GM21367 (cell line): ENCODE measurements at regions not wholly inside any gene's neighbourhood (a gene's known extent, or its start where the extent isn't known, plus 50 kb on each side); places are given as distances from the start of the nearest gene placed in this dataset.
"Not testable (repeated sequence)": the region's sequence is repeated elsewhere in the genome, so short reads cannot be mapped to it uniquely, and the experiment has no call there.

Experiments
- ATAC-seq: cut with Tn5 transposase; IDR thresholded peaks from one replicate; pipeline ENCODE4 v1.9.1; 2021; ENCODE audit not compliant: unreplicated experiment

DNA sequence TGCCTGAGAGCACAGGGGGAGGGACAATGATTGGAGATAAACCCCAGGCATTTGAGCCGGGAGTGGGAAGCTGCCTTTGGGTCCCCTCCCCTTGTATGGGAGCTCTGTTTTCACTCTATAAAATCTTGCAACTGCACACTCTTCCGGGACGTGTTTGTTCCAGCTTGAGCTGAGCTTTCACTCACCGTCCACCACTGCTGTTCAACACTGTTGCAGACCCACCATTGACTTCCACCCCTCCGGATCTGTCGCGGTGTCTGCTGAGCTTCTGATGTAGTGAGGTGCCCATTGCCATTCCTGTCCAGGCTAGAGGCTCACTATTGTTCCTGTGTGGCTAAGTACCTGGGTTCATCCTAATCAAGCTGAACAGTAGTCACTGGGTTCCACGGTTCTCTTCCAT is 231.6 kb upstream of the CWC22 start:
- no peak for ATAC-seq

DNA sequence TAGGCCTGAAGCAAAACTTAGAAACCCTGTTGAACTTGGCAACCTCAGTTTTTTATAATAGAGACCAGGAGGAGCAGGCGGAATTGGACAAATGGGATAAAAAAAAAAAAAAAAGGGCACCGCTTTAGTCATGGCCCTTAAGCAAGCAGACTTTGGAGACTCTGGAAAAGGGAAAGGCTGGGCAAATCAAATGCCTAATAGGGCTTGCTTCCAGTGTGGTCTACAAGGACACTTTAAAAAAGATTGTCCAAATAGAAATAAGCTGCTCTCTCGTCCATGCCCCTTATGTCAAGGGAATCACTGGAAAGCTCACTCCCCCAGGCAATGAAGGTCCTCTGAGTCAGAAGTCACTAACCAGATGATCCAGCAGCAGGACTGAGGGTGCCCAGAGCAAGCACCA is 229.0 kb upstream of the CWC22 start:
- ATAC-seq = not testable (repeated sequence)

DNA sequence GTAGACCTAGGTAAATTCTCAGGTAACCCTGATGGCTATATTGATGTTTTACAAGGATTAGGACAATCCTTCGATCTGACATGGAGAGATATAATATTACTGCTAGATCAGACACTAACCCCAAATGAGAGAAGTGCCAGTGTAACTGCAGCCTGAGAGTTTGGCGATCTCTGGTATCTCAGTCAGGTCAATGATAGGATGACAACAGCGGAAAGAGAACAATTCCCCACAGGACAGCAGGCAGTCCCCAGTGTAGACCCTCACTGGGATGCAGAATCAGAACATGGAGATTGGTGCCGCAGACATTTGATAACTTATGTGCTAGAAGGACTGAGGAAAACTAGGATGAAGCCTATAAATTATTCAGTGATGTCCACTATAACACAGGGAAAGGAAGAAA is 228.4 kb upstream of the CWC22 start:
- ATAC-seq = not testable (repeated sequence)

DNA sequence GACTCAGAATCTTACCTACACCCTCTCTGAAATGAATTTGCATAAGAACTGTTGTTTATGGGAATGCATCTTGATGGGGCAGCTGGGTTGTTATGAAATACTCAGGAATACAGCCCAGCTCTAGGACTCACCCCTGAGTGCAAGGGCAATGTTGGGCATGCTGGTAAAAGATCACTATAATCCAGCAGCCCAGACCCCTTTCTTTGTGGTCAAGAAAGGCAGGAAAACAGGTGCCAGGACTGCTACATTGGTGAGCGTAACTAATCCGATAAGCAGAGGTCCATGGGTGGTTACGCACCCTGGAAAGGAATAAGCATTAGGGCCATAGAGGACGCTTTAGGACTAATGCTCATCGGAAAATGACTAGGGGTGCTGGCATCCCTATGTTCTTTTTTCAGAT is 227.9 kb upstream of the CWC22 start:
- ATAC-seq = not testable (repeated sequence)

DNA sequence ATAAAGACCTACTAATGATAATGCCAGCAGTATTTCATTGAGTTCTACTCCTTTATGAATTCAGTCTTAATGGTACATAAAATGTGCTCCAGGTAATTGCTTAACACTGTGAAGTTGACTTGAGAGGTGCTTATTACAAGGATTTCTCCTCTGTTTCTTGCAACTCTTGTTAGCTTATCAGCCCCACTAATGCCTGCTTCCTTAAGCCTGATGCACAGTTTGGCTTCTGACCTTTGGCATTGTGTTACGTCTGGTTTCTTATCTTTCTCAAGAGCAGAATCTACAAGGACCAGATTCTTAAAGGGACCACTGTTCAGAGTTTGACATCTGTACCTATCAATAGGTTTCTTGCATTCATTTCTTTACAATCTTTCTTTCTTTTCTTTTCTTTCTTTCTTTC is 223.9 kb upstream of the CWC22 start:
- ATAC-seq = no peak

DNA sequence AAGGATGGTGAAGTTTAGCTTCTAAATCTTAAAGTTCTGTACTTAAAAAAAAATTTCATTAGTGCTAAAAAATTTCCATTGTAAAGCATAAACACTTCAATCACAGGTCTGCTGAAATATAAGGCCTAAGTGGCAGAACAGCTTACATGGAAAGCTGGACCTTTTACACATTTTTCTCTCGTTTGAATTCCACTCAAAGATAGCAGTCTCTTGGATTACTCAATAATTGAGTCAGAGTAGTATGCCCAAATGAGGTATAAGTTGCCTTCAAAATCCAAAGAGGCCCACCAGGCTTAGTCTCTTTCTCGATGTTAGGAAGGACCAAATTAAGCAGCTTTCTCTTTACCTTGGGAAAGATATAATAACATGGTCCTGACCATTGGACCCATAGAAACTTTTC is 220.4 kb upstream of the CWC22 start:
- ATAC-seq = no peak

DNA sequence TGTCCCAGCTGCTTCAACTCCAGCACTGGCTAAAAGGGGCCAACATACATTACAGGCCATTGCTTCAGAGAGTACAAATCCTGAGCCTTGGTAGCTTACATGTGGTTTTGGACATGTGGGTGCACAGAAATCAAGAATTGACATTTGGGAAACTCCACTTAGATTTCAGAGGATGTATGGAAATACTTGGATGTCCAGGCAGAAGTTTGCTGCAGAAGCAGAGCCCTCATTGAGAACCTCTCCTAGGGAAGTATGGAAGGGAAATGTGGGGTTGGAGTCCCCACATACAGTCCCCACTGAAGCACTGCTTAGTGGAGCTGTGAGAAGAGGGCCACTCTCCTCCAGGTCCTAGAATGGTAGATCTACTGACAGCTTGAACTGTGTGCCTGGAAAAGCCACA is 218.0 kb upstream of the CWC22 start:
- ATAC-seq = no peak

DNA sequence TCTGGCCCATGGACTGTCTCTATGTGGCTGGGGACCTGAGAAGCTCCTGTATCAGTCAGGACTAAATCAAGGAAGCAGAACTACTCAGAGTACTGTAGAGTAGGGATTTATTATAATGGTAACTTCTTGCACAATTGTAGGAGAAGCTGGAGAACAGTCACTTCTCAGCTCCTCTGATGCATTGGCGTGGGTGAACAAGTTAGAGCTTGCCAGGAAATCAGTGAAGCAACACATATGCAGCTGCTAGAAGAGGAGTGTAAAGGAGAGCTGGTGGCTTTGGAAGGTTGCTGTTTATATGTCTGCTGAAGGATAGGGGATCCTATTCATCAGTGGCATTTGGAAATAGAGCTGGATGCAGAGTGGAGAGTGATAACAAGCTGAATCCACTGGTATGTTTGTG is 215.5 kb upstream of the CWC22 start:
- no peak for ATAC-seq

DNA sequence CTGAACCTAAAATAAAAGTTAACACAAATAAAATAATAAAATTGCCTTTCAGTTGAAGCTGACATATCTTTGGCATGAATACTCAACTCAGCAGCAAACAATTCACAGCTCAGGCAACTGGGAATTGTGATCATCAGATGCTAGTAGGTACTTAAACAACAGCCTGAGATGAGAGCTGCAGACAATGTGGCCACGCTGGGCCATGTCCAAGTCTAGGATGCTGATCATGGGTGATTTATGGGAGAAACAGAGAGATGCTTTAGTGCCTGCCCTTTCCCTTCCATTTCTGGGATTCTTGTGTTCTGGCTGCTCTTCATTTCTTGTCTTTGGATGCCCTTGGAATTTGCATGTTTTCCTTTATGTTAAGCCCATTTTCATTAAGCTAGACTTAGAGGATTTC is 212.4 kb upstream of the CWC22 start:
- ATAC-seq = no peak

DNA sequence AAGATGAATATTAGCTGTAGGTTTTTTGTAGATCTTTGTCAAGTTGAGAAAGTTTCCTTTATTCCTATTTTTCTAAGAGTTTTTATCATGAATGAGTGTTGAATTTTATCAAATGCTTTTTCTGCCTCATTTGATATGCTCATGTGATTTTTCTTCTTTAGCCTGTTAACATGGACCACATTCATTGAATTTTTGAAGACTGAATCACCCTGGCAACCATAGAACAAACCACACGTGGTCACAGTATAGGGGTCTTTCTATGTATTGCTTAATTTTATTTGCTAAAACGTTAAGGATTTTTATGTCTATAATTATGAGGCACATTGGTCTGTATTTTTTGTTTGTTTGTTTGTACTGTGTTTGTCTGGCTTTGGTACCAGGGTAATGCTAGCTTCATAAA is 201.7 kb upstream of the CWC22 start:
- ATAC-seq = no peak

DNA sequence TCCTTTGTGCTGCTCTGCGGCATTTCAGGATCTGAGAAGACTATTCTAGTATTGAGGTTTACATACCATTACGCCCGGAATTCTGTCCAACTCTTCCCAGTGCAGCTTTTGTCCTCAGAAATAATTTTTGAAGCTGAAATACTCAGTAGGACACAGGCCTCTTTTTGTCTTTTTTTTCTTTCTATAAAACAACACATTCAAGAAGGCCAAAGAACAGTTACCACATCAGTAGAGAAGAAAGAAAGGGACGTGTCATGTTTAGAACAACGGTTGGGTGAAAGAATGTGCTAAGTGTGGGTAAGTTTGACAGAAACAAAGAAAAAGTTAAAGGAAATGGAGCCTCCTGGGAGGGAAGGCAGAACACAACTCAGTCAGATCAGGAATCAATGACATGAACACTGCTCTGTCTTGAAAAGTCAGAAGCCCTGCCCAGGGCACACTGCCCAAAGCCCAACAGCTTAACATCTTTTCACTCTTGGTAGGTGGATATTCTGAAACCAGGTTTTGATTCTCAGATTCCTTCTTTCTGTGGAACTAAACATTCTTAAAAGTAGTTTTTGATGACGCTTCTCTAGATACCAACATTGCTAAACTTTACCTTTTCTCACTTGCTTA is 198.6 kb upstream of the CWC22 start:
- ATAC-seq = no peak

DNA sequence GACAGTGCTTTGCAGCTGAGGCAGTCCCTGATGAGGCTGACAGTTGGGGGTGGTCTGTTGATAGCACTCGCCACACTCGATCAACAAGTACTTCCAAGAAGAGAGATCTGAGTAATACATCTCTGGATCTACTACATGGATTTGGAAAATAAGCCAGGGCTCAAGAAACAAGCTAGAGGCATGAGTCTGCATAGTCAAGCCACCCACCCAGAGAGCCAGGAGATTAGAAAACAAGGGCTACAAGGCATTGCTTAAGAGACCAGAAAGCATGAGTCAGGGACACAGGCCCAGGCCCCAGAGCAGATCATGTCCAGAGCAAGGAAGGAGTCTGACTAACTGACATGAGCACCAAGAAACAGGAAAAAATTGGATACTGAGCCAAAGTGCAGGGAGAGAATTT is 196.9 kb upstream of the CWC22 start:
- no peak for ATAC-seq

DNA sequence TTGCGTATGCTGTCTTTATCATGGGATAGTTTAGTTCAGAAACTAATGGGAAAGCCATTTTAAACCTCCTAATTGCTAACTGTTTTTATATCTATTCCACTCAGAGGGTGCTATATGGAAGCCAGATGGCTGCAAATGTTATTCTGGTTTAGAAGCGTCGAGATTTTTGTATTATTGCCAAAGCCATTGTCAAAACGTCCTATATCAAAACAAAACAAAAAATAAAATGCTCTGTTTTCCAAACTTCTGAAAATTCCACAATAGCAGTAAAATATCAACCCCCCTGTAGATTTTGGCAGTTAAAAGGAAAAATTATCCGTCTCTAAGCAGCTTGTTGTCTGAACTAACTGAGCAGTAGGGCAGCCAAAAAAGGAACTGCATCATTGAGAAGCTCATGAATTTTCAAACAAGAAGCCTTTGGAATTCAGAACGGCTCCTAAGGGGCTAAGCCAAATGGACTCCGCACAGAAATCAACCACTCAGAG is 195.4 kb upstream of the CWC22 start:
- no peak for ATAC-seq

DNA sequence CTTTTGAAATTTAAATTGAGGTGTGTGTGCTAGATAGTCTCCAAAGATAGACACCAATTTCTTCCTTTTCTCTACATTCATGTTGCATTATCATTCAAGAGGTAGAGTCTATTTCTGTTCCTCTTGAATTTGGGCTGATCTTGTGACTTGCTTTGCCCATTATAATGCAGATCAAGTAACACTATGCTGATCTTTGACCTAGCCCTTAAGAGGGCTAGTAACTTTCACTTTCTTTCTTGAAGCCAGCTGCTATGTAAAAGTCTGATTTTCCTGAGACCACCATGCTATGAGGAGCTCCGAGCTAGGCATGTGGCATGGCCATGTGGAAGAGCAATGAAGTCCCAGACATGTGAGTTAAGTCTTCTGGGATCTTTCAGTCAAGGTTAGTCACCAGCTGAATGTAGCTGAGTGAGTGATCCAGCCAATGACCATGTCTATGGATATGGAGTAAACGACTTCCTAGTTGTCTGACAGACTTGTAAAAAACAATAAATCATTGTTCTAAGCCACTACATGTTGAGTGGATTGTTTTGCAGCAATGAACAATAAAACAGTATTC is 189.4 kb upstream of the CWC22 start:
- ATAC-seq = no peak

DNA sequence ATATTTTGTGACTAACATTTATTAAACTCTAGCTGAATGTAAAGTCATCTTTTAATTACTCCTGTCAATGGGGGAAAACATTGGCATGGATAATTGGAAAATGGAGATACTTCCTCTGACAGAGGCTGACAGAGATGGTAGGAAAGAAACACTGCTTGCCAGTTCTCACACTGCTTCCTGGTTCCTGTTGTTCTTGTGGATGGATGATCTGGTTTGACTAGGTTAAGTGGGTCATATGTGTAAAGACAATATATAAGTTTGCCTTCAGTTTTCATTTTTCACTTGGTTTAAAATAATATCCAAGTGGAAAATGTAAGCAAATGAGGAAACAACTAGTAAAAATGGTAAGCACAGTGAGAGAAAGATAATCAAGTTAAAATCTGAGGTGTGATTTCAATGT is 188.8 kb upstream of the CWC22 start:
- no peak for ATAC-seq

DNA sequence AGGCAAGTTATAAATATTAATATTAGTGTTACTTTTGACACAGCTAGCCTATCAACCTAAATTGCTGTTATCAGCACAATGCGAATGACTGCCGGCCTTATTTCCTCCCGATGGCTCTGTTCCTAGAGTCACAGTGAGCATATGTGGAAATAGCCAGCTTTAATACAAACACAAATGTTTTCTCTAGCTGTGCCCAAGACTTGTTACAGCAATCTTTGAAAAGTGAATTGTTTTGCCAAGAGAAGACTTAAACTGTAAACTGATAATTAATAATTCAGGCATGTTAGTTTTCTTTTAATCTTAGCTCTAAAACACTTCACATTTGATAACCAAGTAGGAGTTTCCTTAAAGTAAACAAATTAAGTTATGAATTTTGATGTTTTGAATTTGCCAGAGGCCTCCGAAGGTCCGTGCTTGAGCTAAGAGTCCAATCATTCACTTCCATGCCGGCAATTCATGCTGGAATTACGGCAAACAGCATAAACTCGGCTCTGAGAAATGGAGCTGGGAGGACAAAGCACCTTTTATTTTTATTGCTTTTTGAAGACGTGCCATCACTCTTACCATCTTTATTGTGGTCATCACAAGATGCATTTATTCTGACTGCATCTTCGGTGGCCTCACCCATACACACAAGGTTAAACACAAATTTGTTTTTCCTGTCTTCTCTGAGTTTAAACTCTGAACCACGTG is 184.5 kb upstream of the CWC22 start:
- ATAC-seq = no peak

DNA sequence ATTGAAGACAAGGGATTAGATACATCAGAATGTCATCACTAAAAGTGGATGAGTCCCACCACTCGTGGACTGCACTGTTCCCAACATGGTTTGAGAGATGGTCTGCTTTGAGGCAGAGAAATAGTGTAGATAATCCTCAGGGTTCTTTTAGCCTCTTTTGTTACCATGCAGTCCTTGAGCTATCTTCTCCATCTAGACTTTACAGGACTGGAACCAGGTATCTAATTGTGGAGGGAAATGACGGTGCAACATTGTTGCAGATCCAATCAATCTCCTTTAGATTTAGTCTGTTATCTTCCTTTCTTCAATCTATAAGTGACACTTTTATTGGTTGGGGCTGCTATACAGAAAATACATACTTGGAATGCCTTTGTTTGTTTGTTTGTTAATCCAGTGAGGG is 183.8 kb upstream of the CWC22 start:
- ATAC-seq = no peak

DNA sequence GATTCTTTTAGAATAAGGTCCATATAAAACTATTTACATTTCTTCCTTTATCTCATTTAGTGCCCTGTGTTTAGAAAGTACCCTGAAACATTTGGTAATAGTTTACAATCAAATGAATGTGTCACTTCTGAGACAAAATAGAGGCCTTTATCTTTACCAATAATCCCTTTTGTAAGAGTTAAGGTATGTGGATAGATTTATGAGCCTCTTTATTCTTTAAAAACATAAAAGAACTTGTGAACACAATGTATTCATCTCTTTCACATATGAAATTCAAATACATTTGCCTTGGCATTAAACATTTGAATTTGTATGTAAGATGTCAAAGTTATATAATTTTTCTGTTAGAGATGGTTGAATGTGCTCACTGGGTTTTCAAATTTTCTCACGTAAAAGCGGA is 180.5 kb upstream of the CWC22 start:
- no peak for ATAC-seq

DNA sequence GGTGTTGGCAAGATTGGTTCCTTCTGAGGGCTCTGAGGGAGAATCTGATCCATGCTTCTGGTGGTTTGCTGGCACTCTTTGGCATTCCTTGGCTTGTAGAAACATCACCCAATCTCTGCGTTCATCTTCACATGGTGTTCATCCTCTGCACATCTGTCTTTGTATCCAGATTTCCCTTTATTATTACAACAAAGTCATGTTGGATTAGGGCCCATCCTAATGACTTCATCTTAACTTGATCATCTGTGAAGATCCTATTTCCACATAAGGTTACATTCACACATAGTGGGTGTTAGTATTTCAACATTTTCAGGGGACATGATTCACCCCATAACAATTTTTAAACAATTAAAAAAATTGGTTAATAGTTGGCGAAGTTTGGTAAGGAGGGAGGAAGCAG is 177.4 kb upstream of the CWC22 start:
- no peak for ATAC-seq

DNA sequence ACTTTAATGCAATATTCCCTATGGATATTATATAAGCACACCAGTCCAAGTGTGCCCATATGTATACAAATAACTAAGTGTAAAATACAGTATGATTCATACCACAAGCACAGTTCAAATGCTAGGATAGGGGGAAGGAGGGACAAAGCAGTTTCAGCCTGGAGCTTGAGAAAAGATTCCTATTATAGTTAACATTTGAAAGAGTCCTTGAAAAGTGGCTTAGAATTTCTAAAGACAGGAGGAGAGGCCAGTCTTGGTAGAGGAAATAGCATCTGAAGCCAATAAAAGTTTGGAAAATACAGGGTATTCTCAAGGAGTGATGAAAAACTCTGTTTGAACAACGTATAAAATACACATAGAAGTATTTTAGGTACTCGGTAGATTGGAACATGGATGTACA is 173.4 kb upstream of the CWC22 start:
- no peak for ATAC-seq

DNA sequence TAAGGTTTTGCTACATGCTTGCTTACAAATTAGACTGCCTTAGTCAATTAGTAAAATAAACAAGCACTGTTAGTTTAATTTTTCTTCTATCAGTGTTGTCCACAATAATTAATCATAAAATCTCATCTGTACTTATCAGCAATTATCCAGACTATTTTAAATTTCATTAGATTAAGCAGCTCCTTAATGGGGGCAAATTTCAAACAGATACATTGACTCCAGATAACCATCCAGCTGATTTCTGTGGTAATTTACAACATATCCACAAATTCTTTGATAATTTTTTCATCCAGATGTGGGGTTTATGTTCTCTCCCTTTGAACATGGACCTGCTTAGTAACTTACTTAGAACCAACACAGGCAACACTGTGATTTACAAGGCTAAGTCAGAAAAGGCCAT is 170.4 kb upstream of the CWC22 start:
- ATAC-seq = no peak

DNA sequence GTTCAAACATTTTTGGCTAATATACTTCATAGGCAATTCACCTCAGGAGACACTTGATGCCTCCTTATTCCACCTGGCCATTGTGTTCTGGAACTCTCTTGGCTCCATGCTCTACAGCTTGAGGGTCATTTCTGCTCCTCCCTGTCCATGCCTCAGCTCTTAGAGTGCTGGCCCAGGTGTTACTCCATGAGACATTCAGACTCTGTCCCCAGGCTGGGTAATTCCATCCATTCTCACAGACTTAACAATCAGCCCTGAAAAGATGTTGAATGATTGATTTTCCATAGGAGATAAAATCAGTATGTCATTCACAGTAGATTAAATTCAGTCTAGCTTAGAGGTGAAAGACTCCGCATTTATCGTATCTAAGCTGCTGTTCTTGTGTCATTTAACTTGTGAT is 168.6 kb upstream of the CWC22 start:
- ATAC-seq = no peak

DNA sequence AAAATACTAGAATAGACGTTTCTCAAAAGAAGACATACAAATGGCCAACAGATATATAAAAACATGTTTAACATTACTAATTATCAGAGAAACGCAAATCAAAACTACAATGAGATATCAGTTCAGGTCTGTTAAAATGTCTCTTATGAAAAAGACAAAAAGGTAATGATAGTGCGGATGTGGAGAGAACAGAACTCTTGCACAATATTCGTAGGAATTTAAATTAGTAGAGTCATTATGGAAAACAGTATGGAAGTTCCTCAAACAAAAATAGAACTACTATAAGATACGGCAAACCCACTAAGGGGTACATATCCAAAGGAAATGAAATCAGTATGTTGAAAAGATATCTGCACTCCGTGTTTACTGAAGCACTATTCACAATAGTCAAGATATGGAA is 167.5 kb upstream of the CWC22 start:
- ATAC-seq = no peak
